ENCODE measurements at regions not wholly inside any gene's neighbourhood (a gene's known extent, or its start where the extent isn't known, plus 50 kb on each side); places are given as distances from the start of the nearest gene placed in this dataset.
"Not testable (repeated sequence)": the region's sequence is repeated elsewhere in the genome, so short reads cannot be mapped to it uniquely, and the experiment has no call there.

DNA sequence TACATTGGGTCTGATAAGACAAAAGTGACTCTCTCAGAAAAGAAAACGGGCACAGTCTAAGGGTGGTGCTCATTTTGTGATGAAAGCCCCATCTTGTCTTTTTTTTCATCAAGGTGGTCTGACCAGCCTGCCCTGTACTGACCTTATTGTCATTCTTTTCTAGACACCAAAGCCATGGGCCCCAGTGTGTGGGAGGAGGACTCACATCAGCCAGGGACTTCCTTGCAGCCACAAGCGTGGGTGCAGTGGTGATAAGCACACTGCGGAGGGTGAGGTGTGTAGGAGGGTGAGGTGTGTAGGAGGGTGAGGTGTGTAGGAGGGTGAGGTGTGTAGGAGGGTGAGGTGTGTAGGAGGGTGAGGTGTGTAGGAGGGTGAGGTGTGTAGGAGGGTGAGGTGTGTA, 145.2 kb downstream of the DLL1 start:
- not testable (repeated sequence) for TF ChIP-seq POLR2AphosphoS5 (IDR thresholded peaks at IDR 0.05; ENCODE audit: low read depth, low read length); POLR2A (IDR thresholded peaks at IDR 0.05; ENCODE audit: low read depth, low read length); POU2F2 (IDR thresholded peaks at IDR 0.05; ENCODE audit: low read depth, low read length); TAF1 (IDR thresholded peaks at IDR 0.05; ENCODE audit: low read depth, low read length); PAX5 (IDR thresholded peaks at IDR 0.05; ENCODE audit: insufficient read depth, low read length, severe bottlenecking); SPI1 (IDR thresholded peaks at IDR 0.05; ENCODE audit: low read depth, low read length)
